ENCODE measurements at regions not wholly inside any gene's neighbourhood (a gene's known extent, or its start where the extent isn't known, plus 50 kb on each side); places are given as distances from the start of the nearest gene placed in this dataset.

GRCh38 chr4:13957871-13958270 is 330.3 kb upstream of the BOD1L1 start (continued):
- TF ChIP-seq PATZ1 (tag by site-specific recombination; IDR thresholded peaks at IDR 0.05) (no peak), ZNF76 (tag by site-specific recombination; IDR thresholded peaks at IDR 0.05; ENCODE audit: borderline replicate concordance, low read depth) (no peak), ZNF354C (tag by site-specific recombination; IDR thresholded peaks at IDR 0.05; ENCODE audit: borderline replicate concordance, low read depth) (no peak), OVOL3 (tag by site-specific recombination; IDR thresholded peaks at IDR 0.05) (no peak), ZNF16 (tag by site-specific recombination; IDR thresholded peaks at IDR 0.05; ENCODE audit: low read depth) (no peak), ZNF350 (tag by site-specific recombination; IDR thresholded peaks at IDR 0.05) (no peak), SCRT2 (tag by site-specific recombination; IDR thresholded peaks at IDR 0.05) (no peak), ZNF777 (tag by site-specific recombination; IDR thresholded peaks at IDR 0.05; ENCODE audit: borderline replicate concordance) (no peak), KLF8 (tag by site-specific recombination; IDR thresholded peaks at IDR 0.05) (no peak), REST (tag by site-specific recombination; IDR thresholded peaks at IDR 0.05) (no peak), ZNF529 (tag by site-specific recombination; IDR thresholded peaks at IDR 0.05; ENCODE audit: insufficient replicate concordance) (no peak), ZNF433 (tag by site-specific recombination; IDR thresholded peaks at IDR 0.05; ENCODE audit: low read depth) (no peak), ZBTB7A (tag by site-specific recombination; IDR thresholded peaks at IDR 0.05; ENCODE audit: low read depth) (no peak)
- TF ChIP-seq, protein P1, sequence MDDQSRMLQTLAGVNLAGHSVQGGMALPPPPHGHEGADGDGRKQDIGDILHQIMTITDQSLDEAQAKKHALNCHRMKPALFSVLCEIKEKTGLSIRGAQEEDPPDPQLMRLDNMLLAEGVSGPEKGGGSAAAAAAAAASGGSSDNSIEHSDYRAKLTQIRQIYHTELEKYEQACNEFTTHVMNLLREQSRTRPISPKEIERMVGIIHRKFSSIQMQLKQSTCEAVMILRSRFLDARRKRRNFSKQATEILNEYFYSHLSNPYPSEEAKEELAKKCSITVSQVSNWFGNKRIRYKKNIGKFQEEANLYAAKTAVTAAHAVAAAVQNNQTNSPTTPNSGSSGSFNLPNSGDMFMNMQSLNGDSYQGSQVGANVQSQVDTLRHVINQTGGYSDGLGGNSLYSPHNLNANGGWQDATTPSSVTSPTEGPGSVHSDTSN (CRISPR knock-in tag; IDR thresholded peaks at IDR 0.05) = no peak
- TF ChIP-seq, protein P2, sequence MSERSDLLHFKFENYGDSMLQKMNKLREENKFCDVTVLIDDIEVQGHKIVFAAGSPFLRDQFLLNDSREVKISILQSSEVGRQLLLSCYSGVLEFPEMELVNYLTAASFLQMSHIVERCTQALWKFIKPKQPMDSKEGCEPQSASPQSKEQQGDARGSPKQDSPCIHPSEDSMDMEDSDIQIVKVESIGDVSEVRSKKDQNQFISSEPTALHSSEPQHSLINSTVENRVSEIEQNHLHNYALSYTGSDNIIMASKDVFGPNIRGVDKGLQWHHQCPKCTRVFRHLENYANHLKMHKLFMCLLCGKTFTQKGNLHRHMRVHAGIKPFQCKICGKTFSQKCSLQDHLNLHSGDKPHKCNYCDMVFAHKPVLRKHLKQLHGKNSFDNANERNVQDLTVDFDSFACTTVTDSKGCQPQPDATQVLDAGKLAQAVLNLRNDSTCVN (tag by site-specific recombination; optimal IDR thresholded peaks at IDR 0.05) = no peak

DNA sequence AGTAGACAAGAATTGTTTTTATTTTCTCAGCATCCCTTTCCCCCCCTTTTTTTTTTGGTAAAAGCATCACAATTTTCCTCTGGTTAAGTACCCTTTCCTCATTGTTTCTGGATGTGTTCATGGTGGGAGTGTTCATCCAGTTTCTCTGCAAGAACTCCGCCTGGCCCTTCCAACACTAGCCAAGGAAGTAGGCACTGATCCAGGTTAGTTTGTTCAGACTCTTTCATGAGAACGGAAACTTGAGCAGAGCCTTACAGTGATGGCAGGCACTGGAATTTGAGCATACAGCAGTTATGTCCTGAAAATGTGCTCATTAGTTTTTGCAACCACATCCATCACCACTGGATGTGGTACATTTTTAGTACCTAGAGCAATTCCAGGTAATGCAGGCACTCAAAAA is 336.1 kb upstream of the BOD1L1 start:
- no peaks in the 10 kb centered on the region for H3K4me1 ChIP-seq (ENCODE audit: control insufficient read depth, insufficient read depth, low read length)
- CTCF ChIA-PET = no interaction called here
- POLR2A ChIA-PET = no interaction called here
- no peaks in the 10 kb centered on the region for H3K36me3 ChIP-seq (ENCODE audit: control insufficient read depth in 2 of 2, insufficient read depth in 1 of 2, low read length in 2 of 2)
- H3K4me3 ChIP-seq (ENCODE audit: low read depth, low read length) = no peak overlapping the region
- TF ChIP-seq GLI2 (tag by site-specific recombination; IDR thresholded peaks at IDR 0.05; ENCODE audit: borderline replicate concordance, low read depth) (no peak), ZNF335 (tag by site-specific recombination; conservative IDR thresholded peaks at IDR 0.05) (no peak), ZNF837 (tag by site-specific recombination; IDR thresholded peaks at IDR 0.05) (no peak), ZNF423 (tag by site-specific recombination; IDR thresholded peaks at IDR 0.05) (no peak)
- no peaks in the 10 kb centered on the region for H3K9me3 ChIP-seq (ENCODE audit: control insufficient read depth, insufficient read depth, low read depth, low read length)
- no peak overlapping the region for H3K27ac ChIP-seq (ENCODE audit: extremely low read depth, low read depth, low read length)

Data from HEK293 (cell line).